Fibroblast of lung (primary cell): ENCODE measurements at regions not wholly inside any gene's neighbourhood (a gene's known extent, or its start where the extent isn't known, plus 50 kb on each side); places are given as distances from the start of the nearest gene placed in this dataset.

Experiments
- DNase-seq, 2 donors: peaks; one replicate each; pipeline versions ENCODE4 v3.0.0 to v3.0.0-alpha.2; 2010; ENCODE audit warnings: low read depth in 2 of 2
- H2AFZ ChIP-seq: 2 replicates; pipeline ENCODE4 v1.5.1; 2012; ENCODE audit warnings: low read length, control low read depth, inconsistent platforms
- H3K27ac ChIP-seq: 2 replicates; pipeline ENCODE4 v1.5.1; 2011; ENCODE audit warnings: low read length, control low read depth; ENCODE audit not compliant: insufficient read depth
- H3K27me3 ChIP-seq: 2 replicates; pipeline ENCODE4 v1.5.1; 2011; ENCODE audit warnings: mild to moderate bottlenecking, low read length; ENCODE audit not compliant: control insufficient read depth, insufficient read depth
- H3K36me3 ChIP-seq: 2 replicates; pipeline ENCODE4 v1.5.1; 2011; ENCODE audit warnings: low read length; ENCODE audit not compliant: control insufficient read depth, insufficient read depth
- H3K4me1 ChIP-seq: 2 replicates; pipeline ENCODE4 v1.5.1; 2011; ENCODE audit warnings: low read length; ENCODE audit not compliant: control insufficient read depth, insufficient read depth; ENCODE audit errors: extremely low read depth
- H3K4me2 ChIP-seq: 2 replicates; pipeline ENCODE4 v1.5.1; 2011; ENCODE audit warnings: low read length, control low read depth; ENCODE audit not compliant: insufficient read depth; ENCODE audit errors: extremely low read depth
- H3K4me3 ChIP-seq, 4 experiments: fragments of 200-600 bp in 1 of 4; sonication (generic) in 1 of 4; replicated peaks in 1 of 4; 2 replicates each; pipeline ENCODE4 v1.5.1; 2011 to 2016; ENCODE audit warnings: low read length in 4 of 4, low read depth in 3 of 4, mild to moderate bottlenecking in 3 of 4, control low read depth in 2 of 4, inconsistent platforms in 1 of 4, mixed read lengths in 1 of 4; ENCODE audit not compliant: insufficient read depth in 1 of 4; ENCODE audit errors: control extremely low read depth in 1 of 4
- H3K79me2 ChIP-seq: 2 replicates; pipeline ENCODE4 v1.5.1; 2012; ENCODE audit warnings: mild to moderate bottlenecking, low read length, inconsistent platforms; ENCODE audit not compliant: control insufficient read depth, insufficient read depth
- H3K9ac ChIP-seq: 2 replicates; pipeline ENCODE4 v1.5.1; 2011; ENCODE audit warnings: mild to moderate bottlenecking, low read length, control low read depth; ENCODE audit not compliant: insufficient read depth
- H3K9me3 ChIP-seq: 2 replicates; pipeline ENCODE4 v1.5.1; 2012; ENCODE audit warnings: low read depth, low read length; ENCODE audit not compliant: control insufficient read depth, insufficient read depth
- H4K20me1 ChIP-seq: 2 replicates; pipeline ENCODE4 v1.5.1; 2011; ENCODE audit warnings: low read length; ENCODE audit not compliant: control insufficient read depth, insufficient read depth; ENCODE audit errors: extremely low read depth
- EZH2 ChIP-seq: IDR thresholded peaks from 2 replicates; pipeline ENCODE4 v1.5.1; 2012; ENCODE audit warnings: low read length, control low read depth, mild to moderate bottlenecking; ENCODE audit errors: missing control alignments
- TF ChIP-seq, protein P1 (sequence below), 2 donors: IDR thresholded peaks in 1 of 2; conservative IDR thresholded peaks in 1 of 2; 1 replicate in 1 of 2; 2 replicates in 1 of 2; pipeline ENCODE4 v1.5.1; 2011 to 2012; ENCODE audit warnings: low read length in 2 of 2, control low read depth in 1 of 2, inconsistent platforms in 1 of 2, low read depth in 1 of 2, mild to moderate bottlenecking in 1 of 2

DNA sequence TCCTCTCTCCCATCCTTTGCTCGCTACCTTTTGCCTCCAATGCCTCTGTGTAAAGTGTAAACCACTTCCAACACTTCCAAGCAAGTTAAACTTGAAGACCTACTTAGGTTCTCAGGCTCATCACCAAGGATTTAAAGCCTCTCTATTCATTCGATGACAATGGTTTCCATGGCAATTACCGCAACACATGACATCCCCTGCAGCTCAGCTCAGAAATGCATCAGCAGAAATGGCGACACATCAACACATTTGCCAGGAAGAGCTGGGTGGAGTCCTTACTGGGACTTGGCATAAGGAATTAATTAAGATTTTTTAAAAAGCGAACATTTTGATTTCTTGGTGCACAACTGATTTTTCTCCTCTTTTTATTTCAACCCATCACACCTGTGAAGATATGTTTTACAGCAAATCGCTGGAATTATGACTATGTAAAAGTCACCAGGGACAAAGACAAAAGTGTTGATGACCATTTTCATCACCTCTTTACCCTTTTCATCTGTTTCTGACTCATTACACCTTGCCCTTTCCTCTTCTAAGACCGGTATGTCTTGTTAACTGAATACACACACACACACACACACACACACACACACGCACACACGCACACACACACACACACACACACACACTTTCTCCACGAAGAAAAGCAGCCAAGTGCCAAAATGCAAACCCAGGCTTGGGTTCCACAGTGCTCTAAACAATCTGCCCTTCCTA is 453.4 kb upstream of the CELF2 start:
- DNase-seq = peak in 1 of 2 donors; percentile 45
- Histone ChIP-seq H3K9me3 (no peaks in the 10 kb centered on the region), H3K4me2 (no peak overlapping the region), H3K9ac (no peak overlapping the region), H4K20me1 (no peaks in the 10 kb centered on the region), H3K27me3 (no peaks in the 10 kb centered on the region), H3K79me2 (no peaks in the 10 kb centered on the region), H3K4me1 (no peaks in the 10 kb centered on the region), H2AFZ (no peak overlapping the region), H3K27ac (no peak overlapping the region), H3K36me3 (no peaks in the 10 kb centered on the region), H3K4me3 (no peak overlapping the region)
- TF ChIP-seq, protein P1, sequence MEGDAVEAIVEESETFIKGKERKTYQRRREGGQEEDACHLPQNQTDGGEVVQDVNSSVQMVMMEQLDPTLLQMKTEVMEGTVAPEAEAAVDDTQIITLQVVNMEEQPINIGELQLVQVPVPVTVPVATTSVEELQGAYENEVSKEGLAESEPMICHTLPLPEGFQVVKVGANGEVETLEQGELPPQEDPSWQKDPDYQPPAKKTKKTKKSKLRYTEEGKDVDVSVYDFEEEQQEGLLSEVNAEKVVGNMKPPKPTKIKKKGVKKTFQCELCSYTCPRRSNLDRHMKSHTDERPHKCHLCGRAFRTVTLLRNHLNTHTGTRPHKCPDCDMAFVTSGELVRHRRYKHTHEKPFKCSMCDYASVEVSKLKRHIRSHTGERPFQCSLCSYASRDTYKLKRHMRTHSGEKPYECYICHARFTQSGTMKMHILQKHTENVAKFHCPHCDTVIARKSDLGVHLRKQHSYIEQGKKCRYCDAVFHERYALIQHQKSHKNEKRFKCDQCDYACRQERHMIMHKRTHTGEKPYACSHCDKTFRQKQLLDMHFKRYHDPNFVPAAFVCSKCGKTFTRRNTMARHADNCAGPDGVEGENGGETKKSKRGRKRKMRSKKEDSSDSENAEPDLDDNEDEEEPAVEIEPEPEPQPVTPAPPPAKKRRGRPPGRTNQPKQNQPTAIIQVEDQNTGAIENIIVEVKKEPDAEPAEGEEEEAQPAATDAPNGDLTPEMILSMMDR (conservative IDR thresholded peaks at IDR 0.05 in 1 of 2, IDR thresholded peaks at IDR 0.05 in 1 of 2; ENCODE audit: low read depth in 1 of 2, low read length in 2 of 2) = no peak
- TF ChIP-seq EZH2 = no peak

DNA sequence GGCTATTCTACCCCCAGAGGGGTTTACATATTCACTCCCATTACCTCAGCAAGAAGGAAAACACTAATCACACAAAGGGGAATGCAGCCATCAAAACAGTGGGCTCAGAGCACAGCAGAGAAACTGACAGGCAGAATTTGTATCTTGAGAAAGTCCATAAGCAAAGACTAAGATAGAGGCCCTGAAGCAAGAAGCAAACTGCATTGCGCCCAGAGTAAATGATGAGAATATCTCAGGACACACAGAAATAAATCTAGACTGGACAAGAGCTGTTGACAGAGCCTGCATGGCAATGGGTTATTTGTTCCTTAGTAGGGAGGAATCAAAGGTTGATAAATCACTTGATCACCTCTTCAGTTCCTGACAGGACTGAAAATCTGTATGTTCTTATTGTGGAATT is 440.7 kb upstream of the CELF2 start:
- H3K36me3 ChIP-seq = no peaks in the 10 kb centered on the region
- no peak for TF ChIP-seq EZH2
- TF ChIP-seq, protein P1 (conservative IDR thresholded peaks at IDR 0.05 in 1 of 2, IDR thresholded peaks at IDR 0.05 in 1 of 2; ENCODE audit: low read depth in 1 of 2, low read length in 2 of 2) = no peak
- no peak overlapping the region for H3K4me2 ChIP-seq
- no peaks in the 10 kb centered on the region for H3K9me3 ChIP-seq
- H3K79me2 ChIP-seq = no peaks in the 10 kb centered on the region
- H3K4me3 ChIP-seq = no peak overlapping the region
- no peak for DNase-seq
- H4K20me1 ChIP-seq = no peaks in the 10 kb centered on the region
- no peaks in the 10 kb centered on the region for H3K27me3 ChIP-seq
- no peak overlapping the region for H3K27ac ChIP-seq
- H3K9ac ChIP-seq = no peak overlapping the region
- H2AFZ ChIP-seq = no peak overlapping the region
- no peaks in the 10 kb centered on the region for H3K4me1 ChIP-seq

DNA sequence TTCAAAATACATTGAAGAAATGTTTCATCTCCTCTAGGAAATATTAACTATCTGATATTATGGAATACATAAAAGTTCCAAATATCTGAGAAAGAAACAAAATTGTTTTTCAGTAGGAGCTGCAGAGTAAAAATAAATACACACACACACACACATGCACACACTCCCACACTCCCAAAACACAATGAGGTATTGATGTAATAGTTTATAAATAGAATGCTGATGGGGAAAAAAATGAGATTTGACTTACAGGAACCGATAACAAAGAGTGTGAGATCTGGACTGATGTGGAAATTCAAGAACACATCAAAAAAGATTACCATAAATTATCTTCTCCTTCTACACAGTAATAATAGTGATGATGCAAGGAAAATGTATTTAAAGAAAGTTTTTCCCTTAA is 438.0 kb upstream of the CELF2 start:
- DNase-seq = no peak
- TF ChIP-seq EZH2 = no peak
- TF ChIP-seq, protein P1 (conservative IDR thresholded peaks at IDR 0.05 in 1 of 2, IDR thresholded peaks at IDR 0.05 in 1 of 2; ENCODE audit: low read depth in 1 of 2, low read length in 2 of 2) = no peak
- H3K36me3 ChIP-seq = no peaks in the 10 kb centered on the region
- H3K79me2 ChIP-seq = no peaks in the 10 kb centered on the region
- H3K27me3 ChIP-seq = no peaks in the 10 kb centered on the region
- H2AFZ ChIP-seq = no peak overlapping the region
- no peaks in the 10 kb centered on the region for H3K9me3 ChIP-seq
- no peaks in the 10 kb centered on the region for H3K4me1 ChIP-seq
- H3K4me2 ChIP-seq = no peak overlapping the region
- H4K20me1 ChIP-seq = no peaks in the 10 kb centered on the region
- H3K27ac ChIP-seq = no peak overlapping the region
- no peak overlapping the region for H3K9ac ChIP-seq
- H3K4me3 ChIP-seq = no peak overlapping the region
